Left forelimb (tissue), 1 donor: ENCODE measurements at regions not wholly inside any gene's neighbourhood (a gene's known extent, or its start where the extent isn't known, plus 50 kb on each side); places are given as distances from the start of the nearest gene placed in this dataset.
"Not testable (repeated sequence)": the region's sequence is repeated elsewhere in the genome, so short reads cannot be mapped to it uniquely, and the experiment has no call there.

Experiments
- DNase-seq: peaks from one replicate; pipeline ENCODE4 v3.0.0-alpha.2; 2018; ENCODE audit warnings: low spot score

- DNase-seq: no peak
Observed at GRCh38 chr2:200173691-200174090, 132.8 kb upstream of the SPATS2L start.

GRCh38 chr2:200174433-200175216, 131.9 kb upstream of the SPATS2L start:
- no peak for DNase-seq

DNA sequence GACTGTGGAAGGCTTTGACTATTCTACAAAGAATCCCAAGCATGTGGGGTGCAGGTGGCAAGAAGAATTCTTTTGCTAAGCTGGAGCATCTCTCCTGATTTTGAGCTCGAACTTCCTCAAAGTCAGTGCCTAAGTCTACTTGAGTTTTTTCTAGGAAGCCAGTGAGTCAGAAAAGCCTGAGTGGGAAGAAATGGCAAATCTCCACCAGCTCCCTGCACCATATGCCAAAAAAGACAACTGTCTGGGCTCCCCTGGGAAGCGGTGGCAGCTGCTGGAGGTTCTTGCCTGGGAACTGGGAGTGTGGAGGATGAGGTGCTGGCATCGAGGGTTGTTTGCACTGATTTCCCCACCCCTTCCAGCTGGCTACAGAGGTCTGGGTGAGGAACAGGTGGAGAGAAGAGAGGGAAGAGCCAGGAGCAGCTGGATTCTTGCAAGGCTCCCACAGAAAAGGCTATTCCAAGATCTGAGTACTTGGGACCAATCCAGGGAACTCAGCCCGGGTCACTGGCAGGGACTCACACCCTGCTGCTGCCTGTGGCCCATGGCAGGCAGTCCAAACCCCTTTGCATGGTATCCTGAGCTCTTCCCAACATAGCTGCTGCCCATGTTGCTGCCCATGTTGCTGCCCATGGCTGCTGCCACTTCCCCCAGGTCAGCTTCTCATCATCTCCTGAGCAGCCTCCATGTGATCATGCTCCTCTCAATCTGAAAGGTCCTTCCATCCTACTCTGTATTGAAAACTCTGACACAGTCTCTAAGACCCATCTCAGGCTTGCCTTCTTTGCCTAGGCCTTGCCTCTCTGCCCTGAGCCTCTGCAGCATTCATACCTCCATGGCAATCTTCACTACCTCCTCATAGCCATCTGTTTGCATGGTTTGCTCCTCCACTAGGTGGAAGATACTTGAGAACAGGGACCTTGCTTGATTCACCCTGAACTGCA, 128.3 kb upstream of the SPATS2L start:
- peak; percentile 80 for DNase-seq

DNA sequence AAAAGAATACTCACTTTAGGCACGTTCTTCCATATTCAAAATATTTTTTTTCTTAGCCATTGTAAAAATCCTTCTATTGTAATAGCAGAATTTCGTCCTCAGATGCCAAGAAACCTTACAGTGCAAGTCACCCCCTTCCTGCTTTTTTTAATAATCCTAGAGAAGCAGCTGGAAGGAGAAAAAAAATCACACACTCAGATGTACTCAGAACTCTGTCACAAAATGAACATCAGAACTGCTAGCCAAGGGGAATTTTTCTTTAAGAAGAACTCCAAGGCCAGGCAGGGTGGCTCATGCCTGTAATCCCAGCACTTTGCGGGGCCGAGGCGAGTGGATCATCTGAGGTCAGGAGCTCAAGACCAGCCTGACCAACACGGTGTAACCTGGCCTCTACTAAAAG, 127.3 kb upstream of the SPATS2L start:
- no peak for DNase-seq

DNA sequence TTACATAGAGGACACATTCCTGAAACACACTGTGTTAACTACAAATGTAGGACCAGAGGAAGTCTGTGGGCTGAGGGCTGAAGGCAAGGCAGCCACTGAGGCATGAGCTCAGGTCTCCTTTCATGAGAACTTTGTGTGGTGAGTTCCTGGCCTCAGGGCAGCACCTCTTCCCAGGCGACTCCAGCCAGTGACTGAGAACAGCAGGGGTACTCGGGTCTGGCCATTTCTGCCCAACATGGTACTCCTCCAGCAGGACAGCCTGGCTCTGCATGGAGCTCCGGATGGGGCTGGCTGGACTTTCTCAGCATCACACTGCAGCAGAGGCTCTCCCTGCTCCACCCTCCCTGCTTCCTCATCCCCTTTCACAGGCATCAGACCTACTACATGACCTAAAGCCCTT, 125.5 kb upstream of the SPATS2L start:
- DNase-seq: no peak

DNA sequence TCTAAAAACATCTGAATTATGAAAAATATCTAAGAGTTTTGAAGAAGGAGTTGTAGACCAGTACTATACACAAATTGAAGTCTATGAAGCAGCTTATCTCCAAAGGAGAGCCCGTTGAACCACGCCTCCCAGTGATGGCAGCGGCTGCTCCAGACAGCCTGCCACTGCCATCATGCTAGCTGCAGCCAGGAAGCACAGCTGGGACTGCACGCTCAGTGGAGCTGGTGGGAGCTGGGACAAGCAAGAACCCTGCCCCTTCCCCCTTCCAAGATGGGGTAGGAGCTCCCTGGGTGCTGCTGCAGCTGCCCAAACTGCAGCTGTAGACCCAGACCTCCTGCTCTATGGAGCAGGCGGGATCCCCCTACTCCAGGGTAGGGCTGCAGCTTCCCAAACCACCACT, 124.7 kb upstream of the SPATS2L start:
- DNase-seq: no peak

GRCh38 chr2:200184748-200185627, 121.5 kb upstream of the SPATS2L start:
- DNase-seq: no peak

- no peak for DNase-seq
Observed at GRCh38 chr2:200185628-200186000, 120.9 kb upstream of the SPATS2L start.

DNA sequence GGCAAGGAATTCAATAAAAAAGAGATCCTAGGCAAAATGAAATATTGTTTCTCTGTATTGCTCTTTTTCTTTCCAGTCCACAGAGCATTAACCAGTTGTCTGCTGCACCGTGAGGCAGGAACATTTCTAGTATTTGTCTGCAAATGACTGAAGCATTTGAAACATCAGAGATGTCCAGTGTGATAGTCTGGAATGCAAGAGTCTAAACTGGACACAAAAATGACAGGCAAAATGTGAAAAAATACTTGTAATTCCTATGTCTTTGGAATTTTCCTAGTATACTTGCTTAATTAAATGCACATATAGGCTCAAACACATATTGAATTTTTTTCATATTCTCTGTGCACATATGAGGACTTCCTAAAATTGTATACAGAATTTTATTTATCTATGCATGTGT, 120.5 kb upstream of the SPATS2L start:
- no peak for DNase-seq

DNA sequence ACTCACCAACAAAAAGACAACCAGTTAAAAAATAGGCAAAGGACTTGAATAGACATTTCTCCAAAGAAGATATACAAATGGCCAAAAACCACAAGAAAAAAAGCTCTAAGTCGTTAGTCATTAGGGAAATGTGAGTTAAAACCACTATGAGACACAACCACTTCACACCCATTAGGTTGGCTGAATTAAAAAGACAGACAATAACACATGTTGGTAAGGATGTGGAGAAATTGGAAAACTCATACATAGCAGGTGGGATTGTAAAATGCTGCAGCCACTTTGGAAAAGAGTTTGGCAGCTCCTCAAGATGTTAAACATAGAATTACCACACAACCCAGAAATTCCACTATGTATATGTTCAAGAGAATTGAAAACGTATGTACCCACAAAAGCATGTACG, 117.6 kb upstream of the SPATS2L start:
- DNase-seq: no peak

- DNase-seq: no peak
Observed at GRCh38 chr2:200189964-200190363, 116.5 kb upstream of the SPATS2L start.

- no peak for DNase-seq
Observed at GRCh38 chr2:200193331-200193730, 113.2 kb upstream of the SPATS2L start.

- DNase-seq: no peak
Observed at GRCh38 chr2:200193791-200194190, 112.7 kb upstream of the SPATS2L start.

DNA sequence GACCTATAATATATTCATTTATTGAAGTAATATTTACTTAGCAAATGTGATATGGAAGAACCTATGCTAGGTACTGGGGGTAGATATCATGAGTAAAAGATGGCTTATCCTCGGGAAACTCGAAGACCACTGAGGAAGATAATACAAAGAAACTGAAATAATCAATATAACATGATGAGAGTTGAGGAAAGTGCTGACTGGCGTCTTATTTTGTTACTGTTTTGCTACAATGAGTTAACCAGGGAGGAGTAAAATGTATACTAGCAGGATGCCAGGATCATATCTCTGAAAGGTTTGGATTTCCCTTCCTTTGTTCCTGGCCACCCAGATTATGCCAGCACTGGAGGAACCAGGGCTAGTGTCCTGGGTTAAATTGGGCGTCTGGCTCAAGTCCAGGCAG, 111.7 kb upstream of the SPATS2L start:
- DNase-seq: no peak

- no peak for DNase-seq
Observed at GRCh38 chr2:200199005-200199404, 107.5 kb upstream of the SPATS2L start.

DNA sequence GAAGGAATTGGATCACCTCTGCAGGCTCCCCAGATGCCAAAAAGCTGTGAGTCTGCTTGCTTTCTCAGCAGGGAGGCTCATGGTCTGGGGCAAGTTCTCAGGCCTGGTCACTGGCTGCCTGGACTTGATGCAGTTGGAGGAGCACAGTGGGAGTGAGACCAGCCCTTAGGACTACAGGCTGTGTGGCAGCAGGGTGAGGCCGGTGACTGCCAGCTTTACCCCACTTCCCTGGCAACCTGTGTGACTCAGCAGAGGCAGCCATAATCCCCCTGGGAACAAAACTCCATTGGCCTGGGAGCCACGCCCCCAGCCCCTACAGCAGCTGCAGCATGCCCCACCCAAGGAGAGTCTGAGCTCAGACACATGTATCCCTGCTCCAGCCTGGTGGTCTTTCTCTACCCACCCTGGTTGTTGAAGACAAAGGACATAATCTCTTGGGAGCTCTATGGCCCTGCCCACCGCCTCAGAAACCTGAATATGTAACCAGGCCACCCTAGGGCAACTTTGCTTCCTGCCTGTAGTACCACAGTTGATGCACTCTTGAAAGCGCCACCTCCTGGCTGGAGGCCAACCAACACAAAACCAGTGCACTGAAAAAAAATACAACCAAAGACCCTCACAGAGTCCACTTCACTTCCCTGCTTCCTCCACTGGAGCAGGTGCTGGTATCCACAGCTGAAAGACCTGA, 106.8 kb upstream of the SPATS2L start:
- no peak for DNase-seq

- not testable (repeated sequence) for DNase-seq
Observed at GRCh38 chr2:200201839-200202238, 104.7 kb upstream of the SPATS2L start.

DNA sequence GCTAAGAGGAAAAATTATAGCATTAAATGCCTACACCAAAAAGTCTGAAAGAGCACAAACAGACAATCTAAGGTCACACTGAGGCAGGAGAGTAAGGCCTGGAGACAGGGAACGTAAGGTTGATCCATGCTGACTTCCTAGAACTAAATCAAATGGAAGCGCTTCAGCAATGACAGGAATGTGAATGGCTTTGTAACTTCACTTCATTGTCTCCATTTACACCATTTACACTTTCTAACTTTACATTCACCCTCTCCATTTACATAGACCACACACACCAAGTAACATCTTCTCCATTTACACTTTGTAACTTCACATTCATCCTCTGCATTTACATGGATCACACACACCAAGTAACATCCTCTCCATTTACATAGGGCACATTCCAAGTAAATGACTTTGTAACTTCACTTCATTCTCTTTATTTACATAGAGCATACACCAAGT, 103.1 kb upstream of the SPATS2L start:
- DNase-seq: no peak

DNA sequence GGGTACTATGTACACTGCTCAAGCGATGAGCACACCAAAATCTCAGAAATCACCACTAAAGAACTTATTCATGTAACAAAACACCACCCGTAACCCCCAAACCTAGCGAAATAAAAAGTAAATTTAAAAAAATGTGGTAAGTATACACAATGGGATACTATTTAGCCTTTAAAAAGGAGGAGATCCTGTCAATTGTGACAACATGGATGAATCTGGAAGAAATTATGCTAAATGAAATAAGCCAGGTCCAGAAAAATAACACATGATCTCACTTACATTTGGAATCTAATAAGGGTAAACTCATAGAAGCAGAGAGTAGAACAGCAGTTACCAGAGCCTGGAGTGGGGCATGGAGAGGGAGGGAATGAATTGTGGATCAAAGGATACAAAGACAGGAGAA, 98.5 kb upstream of the SPATS2L start:
- no peak for DNase-seq

DNA sequence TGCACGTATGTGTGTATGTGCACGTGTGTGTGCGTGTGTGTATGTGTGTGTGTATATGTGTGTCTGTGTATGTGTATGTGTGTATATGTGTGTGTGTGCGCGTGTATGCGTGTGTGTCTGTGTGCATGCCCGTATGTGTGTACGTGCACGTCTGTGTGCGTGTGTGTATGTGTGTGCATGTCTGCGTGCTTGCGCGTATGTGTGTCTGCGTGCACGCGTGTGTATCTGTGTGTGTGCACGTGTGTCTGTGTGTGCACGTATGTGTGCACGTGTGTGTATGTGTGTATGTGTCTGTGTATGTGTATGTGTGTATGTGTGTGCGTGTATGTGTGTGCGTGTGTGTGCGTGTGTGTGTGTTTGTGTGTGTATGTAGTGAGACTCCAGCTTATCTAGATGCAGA, 97.5 kb upstream of the SPATS2L start:
- DNase-seq: no peak

DNA sequence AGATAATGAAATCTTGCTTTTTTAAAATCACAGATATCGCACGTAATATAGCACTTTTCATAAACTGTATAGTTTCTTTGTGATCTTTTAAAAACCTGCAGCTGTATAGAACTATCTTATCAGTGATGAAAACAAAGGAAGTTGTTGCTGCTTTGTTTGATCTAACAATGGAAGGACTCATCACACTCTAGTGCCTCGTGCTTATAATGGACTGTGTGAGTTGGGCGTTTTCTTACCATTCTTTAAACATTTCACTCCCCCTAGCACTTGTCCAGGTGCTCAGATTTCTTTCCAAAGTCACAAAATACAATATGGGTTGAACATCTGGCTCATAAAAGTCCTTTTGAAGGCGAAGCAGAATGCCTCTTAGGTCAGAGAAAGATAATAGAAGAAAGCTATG, 94.8 kb upstream of the SPATS2L start:
- no peak for DNase-seq
